GM18868 (cell line): ENCODE measurements at regions not wholly inside any gene's neighbourhood (a gene's known extent, or its start where the extent isn't known, plus 50 kb on each side); places are given as distances from the start of the nearest gene placed in this dataset.
"Not testable (repeated sequence)": the region's sequence is repeated elsewhere in the genome, so short reads cannot be mapped to it uniquely, and the experiment has no call there.

Source experiments
- ATAC-seq: cut with Tn5 transposase; IDR thresholded peaks from one replicate; pipeline ENCODE4 v1.9.1; 2021; ENCODE audit warnings: mild to moderate bottlenecking, moderate library complexity; ENCODE audit not compliant: unreplicated experiment

DNA sequence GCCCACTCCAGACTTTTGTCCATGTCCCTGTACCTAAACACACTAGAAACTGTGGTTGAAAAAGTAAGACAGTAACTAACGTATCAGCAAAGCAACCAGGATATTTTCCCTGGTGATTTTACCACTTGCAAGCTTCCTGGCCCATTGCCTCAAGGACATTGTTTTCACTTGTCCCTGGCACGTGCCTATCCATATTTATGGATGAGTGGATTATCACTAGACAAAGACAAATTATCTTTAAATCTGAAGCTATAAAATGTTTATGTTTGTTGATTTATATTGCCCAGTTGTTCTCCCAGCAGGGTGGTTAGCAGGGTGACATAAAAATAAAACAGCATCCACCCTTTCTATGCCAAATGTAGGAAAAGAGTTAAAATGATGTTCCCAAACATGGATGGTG lies 93.2 kb upstream of the STEAP1 start:
- ATAC-seq: no peak

DNA sequence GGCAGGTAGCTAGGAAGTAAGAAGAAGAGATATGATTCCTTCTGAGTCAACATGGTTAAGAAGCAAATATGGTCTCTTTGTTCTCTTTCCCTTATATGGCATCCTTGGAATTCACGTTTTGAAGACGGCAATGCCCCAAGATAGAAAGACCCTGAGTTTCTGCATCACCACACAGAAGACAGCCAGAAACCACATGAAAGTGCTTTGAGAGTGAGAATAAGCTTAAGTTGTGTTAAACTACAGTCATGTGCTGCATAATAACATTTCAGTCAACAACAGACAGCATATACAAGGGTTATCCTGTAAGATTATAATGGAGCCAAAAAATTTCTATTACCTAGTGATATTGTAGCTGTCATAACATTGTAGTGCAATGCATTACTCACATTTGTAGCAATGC lies 89.9 kb upstream of the STEAP1 start:
- no peak for ATAC-seq

DNA sequence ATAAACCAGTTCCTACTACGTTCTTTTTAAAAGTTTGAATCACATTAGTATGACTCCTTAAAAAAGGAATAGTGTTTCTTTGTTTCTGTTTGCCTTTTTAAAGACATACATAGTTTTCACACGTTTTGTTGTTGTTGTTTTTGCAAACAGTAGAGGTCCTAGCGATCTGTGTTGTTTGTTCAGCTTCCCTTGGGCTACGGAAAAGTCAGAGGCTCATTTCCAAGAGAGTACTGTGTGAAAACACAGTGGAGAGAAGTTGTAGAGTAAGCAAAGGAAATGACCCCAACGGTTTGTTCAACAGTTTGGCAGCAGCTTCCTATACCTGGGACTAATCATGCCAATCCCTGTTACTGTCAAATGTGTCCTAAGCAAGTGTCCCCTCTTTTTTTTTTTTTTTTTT lies 87.1 kb upstream of the STEAP1 start:
- ATAC-seq: no peak

DNA sequence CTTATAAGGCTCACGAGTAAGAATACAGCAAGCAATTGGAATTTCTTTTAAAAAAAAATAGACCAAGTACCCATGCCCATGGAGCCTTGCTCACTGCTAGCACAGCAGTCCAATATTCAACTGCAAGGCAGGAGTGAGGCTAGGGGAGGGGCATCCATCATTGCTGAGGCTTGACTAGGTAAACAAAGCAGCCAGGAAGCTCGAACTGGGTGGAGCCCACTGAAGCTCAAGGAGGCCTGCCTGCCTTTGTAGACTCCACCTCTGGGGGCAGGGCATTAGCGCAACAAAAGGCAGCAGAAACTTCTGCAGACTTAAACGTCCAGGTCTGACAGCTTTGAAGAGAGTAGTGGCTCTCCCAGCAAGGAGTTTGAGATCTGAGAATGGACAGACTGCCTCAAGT lies 84.0 kb upstream of the STEAP1 start:
- not testable (repeated sequence) for ATAC-seq

- ATAC-seq: no peak
Observed at GRCh38 chr7:90078921-90079320, 75.3 kb upstream of the STEAP1 start.

DNA sequence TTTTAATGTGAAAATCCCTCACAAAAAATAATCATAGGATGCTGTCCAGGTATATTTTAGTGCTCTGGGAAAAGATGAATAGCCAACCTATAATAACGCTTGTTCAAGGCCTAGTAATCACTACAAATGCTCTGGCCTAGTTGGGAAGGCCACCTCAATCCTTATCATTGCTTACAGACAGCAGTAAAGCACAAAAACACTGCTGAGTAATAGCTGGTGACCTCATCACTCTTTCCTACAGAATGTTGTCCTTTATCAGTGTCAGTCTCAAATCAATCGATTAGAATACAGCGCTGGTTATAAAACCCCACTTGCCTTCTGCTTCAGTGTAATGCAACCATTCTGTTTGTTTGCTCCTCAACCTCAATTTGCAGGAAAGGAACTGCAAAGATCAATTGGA lies 72.6 kb upstream of the STEAP1 start:
- ATAC-seq: no peak

DNA sequence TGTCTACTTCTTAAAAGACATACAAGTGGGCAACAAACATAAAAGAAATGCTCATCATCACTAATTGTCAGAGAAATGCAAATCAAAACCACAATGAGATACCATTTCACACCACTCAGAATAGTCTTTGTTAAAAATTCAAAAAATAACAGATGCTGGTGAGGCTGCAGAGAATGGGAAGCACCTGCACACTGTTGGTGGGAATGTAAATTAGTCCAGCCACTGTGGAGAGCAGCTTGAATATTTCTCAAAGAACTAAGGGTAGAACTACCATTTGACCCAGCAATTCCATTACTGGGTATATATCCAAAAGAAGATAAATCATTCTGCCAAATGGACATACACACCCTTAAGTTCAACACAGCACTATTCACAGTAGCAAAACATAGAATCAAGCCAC lies 61.8 kb upstream of the STEAP1 start:
- ATAC-seq: no peak

DNA sequence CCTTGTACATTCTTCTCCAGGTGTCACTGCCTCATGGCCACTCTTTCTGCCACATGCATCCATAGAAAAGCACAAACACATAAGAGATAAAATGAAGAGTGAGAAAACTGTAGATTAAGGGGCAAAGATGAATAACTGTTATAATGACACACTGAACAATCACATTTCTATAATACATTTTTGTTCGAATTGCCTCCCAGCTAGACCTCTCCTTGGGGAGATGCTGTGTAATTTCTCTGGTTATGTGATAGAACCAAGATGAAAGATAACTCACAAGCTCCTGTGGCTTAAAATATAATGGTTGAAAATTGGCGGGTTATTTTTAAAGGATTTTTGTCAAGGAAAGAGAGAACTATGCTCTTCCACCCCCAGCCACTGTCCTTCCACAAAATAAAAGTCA lies 60.2 kb upstream of the STEAP1 start:
- no peak for ATAC-seq
